Urinary bladder (tissue), 3 donors: ENCODE measurements at regions not wholly inside any gene's neighbourhood (a gene's known extent, or its start where the extent isn't known, plus 50 kb on each side); places are given as distances from the start of the nearest gene placed in this dataset.

Experiments
- DNase-seq: peaks from one replicate; pipeline ENCODE4 v3.0.0-alpha.2; 2015; ENCODE audit errors: extremely low spot score
- H3K27ac ChIP-seq: one replicate; pipeline ENCODE4 v1.5.1; 2013; ENCODE audit warnings: low read depth, mild to moderate bottlenecking, moderate library complexity
- H3K36me3 ChIP-seq: one replicate; pipeline ENCODE4 v1.6.1; 2013; ENCODE audit warnings: mild to moderate bottlenecking, moderate library complexity; ENCODE audit not compliant: insufficient read depth
- H3K4me1 ChIP-seq: one replicate; pipeline ENCODE4 v1.6.1; 2013; ENCODE audit warnings: mild to moderate bottlenecking, moderate library complexity; ENCODE audit not compliant: insufficient read depth
- H3K4me3 ChIP-seq: one replicate; pipeline ENCODE4 v1.5.1; 2013; ENCODE audit warnings: low read depth, low read length
- WGBS: extraction: QIAGEN DNeasy Blood & Tissue Kit; methylation state at CpG from one replicate; pipeline ENCODE4 v1.1.7; 2013; 5-methylcytosine and 5-hydroxymethylcytosine counted together
- donor health status: healthy with polysubstance abuse.
- donor health status: healthy.

DNA sequence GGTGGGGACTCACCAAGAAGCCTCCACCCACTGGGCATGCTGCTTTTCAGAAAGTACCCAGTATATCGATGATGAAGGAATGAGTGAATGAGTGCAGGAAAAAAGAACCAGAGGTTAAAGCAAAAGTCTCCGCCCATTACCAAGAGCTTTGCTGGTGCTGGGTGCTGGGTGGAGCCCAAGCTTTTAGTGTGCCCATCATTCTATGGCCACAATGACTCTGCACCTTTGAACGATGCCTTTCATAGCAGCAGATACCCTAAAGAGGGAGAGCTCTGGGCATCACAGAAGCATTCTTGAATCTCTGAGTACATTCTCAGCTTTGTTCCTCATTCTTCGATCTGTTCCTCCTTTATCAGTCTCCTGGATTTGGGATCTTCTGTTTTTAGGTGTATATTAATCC lies 450.7 kb upstream of the CCL2 start:
- Histone ChIP-seq H3K27ac (no peak overlapping the region), H3K4me1 (no peaks in the 10 kb centered on the region), H3K36me3 (no peaks in the 10 kb centered on the region), H3K4me3 (no peak overlapping the region)
- 80% methylated on average over 4 of the region's 4 CpGs for WGBS
- DNase-seq = no peak

DNA sequence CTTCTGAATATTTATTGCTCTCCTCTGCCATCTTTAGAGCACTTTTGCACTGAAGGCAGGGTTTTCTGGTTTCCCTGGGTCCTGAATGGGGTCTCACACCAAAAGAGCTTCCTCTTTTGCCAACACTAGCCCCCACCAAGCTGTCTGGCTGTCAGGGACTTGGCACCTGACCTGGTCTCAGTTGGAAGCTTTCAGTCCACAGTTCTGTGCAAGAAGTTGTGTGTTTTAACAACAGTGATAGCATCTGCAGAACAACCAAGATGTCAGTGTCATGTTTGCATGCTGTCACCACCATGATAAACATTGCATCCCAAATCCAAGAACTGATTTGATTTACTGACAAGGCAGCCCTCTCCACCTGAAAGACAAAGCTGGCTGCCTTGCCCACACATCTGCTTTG lies 448.5 kb upstream of the CCL2 start:
- no peak overlapping the region for H3K27ac ChIP-seq
- no peaks in the 10 kb centered on the region for H3K36me3 ChIP-seq
- H3K4me3 ChIP-seq = no peak overlapping the region
- no peaks in the 10 kb centered on the region for H3K4me1 ChIP-seq
- DNase-seq = no peak

DNA sequence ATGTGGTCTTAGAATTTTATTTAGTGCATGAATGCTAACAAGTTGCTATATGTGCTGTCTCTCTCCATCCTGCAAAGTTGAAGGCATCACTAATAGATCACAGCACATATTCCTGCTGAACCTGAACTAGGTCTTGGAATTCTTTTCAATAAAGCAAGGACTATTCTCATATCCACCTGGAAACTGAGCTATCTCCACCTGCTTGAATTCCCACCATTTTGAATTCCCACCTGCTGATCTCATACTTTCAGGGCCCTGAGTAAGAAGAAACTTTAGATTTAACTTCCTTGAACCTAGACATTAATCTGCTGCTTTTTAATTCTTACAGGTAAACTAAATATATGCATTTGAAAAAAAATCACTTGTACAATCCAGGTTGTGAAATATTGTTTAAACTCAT lies 445.3 kb upstream of the CCL2 start:
- DNase-seq = no peak
- H3K4me3 ChIP-seq = no peak overlapping the region
- no peak overlapping the region for H3K27ac ChIP-seq
- H3K36me3 ChIP-seq = no peaks in the 10 kb centered on the region
- H3K4me1 ChIP-seq = no peaks in the 10 kb centered on the region

DNA sequence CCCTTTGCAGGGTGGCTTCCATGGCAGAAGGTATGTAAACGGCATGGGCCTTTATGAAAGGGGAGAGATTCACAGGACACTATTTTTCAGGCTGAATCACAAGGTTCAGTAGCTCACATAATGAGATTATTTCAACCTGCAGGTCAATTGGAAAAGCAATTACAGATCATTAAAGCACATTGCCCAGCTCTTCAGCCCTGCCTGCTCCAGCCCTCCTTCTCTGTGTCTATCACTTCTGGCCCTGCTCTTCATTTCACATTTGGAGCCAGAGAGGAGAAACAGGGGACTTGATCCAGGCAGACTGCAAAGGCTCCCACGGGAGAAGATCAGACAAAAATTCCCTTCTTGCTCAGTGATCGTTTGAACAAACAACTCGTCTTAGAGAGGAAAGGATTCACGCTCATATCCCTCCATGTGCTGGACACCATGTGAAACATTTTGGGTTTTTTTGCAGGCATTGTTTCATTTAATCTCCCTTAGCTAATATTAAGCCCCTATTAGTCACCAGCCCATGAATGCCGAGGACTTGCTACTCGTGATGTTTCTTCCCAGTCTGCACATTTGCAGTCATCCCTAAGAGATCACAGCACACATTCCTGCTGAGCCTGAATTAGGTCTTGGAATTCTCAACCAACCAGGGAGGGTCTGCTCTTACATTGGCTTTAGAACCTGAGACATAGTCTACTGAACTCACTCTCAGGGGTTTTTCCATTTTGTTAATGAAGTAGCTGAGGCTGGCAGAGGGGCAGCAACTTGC lies 443.9 kb upstream of the CCL2 start:
- H3K36me3 ChIP-seq = no peaks in the 10 kb centered on the region
- no peaks in the 10 kb centered on the region for H3K4me1 ChIP-seq
- no peak overlapping the region for H3K4me3 ChIP-seq
- 43% methylated on average over 7 of the region's 7 CpGs for WGBS
- DNase-seq = no peak
- no peak overlapping the region for H3K27ac ChIP-seq

DNA sequence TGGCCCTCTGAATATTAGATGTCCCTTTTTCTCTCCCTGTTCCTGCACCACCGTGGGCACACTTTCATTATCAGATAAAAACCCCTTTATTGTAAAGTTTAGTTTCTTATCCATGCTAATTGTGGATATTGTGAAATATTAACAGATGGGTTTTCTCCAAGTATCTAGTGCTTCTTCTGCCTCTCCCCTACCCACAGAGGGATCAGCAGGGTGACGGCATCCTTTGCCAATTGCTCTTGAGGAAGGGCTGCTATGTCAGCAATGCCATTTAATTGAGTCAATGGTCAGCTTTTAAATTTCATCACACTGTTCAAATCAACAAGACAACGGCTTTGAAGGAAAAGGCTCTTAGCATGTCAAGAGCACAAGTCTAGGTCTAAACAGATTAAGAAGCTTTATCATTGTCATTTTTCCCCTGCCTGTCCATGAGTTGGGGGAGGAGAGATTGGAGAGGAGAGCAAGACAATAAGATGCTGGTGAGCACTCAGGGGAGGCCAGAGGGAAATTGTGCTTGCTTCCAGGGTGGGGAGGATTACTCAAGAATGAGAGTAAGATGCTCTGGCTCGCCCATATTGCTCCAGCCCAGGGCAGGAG lies 443.0 kb upstream of the CCL2 start:
- H3K4me1 ChIP-seq = no peaks in the 10 kb centered on the region
- DNase-seq = no peak
- no peak overlapping the region for H3K27ac ChIP-seq
- H3K4me3 ChIP-seq = no peak overlapping the region
- 48% methylated on average over 4 of the region's 4 CpGs for WGBS
- H3K36me3 ChIP-seq = no peaks in the 10 kb centered on the region

DNA sequence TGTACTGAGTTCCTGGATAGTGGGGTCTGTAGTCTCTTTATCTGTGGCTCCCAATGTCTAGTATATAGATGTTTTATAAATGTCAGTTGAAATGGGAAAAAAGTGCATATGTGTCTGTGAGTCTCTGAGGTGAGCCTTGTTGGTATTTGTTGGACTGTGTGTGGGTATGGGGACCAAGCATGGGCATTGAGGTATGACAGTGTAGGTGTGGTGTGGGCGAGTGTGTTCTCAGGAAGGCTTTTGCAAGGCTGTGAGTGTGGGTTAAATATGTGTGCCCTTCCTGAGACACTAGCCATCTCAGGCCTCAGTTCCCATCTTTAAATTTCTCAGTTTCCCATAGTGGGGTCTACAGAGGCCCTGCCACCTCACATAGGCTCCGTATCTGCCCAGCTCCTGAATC lies 440.2 kb upstream of the CCL2 start:
- no peak overlapping the region for H3K4me3 ChIP-seq
- 69% methylated on average over 2 of the region's 2 CpGs for WGBS

DNA sequence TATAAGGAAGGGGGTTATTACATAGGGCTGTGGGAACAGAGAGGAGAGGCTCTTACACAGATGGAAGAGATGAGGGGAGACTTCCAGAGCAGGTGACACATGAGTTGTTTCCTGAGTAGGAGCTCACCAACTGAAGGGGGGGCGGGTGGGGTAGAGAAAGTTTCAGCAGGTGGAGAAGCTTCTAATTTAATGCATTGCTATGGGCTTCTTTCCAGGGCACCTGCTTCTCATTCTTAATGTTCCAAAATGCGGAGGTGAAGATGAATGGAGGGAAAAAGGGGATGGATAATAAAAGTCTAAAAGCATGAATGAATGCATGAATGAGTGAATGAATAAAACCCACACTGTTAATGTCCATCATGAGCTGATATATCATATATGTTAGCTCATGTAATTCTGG lies 439.0 kb upstream of the CCL2 start:
- Histone ChIP-seq H3K4me3 (no peak overlapping the region), H3K36me3 (no peaks in the 10 kb centered on the region), H3K4me1 (no peaks in the 10 kb centered on the region), H3K27ac (no peak overlapping the region)
- WGBS = 64% methylated on average over 2 of the region's 2 CpGs
- no peak for DNase-seq

More for the DNA sequence above, 440.2 kb upstream of the CCL2 start:
- Histone ChIP-seq H3K36me3 (no peaks in the 10 kb centered on the region), H3K27ac (no peak overlapping the region), H3K4me1 (no peaks in the 10 kb centered on the region)
- DNase-seq = no peak

DNA sequence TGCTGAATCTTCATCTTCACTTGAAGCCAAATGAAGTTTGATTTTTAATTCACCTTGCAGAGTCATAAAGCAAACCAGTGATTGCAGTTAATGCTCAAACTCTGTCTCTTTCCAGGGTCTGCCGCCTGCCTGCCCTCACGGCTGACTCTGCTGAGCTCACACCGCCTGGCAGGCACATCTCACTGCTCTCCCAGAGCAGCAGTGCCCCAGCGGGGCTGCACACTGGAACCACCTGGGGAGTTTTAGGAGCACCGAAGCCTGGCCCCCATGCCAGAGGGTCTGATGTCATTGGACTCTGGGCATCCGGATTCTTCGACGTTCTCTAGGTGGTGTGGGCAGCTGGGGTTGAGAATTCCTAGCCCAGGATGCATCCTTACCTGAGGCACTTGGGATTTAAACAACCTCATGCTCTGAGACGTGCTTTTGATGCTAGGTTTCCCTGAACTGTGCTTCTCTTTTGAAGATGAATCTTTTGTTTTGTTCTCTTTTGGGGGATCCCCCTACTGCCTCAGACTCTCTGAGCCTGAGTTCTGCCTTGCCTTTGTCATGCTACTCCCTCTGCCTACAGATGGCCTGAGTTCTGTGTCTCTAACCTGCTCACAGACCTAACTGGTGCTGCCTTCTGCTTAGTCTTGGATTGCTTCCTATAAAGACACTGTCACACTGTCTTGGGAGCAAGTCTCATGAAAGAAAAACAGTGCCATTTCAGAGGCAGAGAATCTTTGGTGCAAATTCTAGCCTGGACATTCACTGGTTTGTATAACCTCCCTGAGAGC lies 438.1 kb upstream of the CCL2 start:
- no peak overlapping the region for H3K27ac ChIP-seq
- no peaks in the 10 kb centered on the region for H3K36me3 ChIP-seq
- H3K4me1 ChIP-seq = no peaks in the 10 kb centered on the region
- no peak for DNase-seq
- no peak overlapping the region for H3K4me3 ChIP-seq
- WGBS = 60% methylated on average over 9 of the region's 9 CpGs

DNA sequence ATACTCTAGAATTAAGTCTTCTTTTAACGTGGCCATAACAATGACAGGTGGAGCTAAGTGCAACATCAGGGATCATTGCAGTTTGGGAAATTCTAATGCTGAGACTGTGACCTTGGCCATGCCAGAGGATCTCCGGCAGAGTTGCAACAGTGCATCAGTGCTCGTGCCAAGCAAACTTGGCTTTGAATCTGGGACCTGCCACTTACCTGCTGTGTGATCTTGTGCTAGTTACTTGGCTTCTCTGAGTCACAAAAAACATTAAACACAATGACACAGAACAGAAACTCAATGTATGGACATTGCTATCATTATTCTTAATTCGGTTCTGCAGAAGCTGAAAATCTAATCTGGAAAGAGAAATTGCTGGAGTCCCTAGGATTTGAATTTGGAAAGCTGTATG lies 435.5 kb upstream of the CCL2 start:
- Histone ChIP-seq H3K4me1 (no peaks in the 10 kb centered on the region), H3K27ac (no peak overlapping the region), H3K4me3 (no peak overlapping the region), H3K36me3 (no peaks in the 10 kb centered on the region)
- DNase-seq = no peak
- WGBS = 77% methylated on average over 4 of the region's 4 CpGs

DNA sequence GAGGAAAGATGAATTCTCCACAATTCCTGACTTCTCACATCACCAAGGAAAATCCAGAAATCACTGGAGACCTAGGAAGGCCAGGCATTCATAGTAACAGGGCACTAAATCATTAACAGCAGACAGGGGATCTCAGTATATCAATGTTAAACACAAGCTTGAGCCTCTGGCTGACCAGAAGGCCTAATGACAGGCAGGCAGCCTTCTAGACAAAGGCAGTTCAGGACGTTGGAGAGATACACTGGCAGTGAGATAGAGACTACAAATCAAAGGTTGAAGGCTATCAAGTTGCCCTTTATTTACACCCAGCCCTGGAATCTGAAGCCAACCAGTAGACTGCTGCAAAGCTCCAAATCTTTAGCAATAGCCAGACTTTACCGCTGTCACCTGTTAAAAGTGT lies 422.8 kb upstream of the CCL2 start:
- Histone ChIP-seq H3K36me3 (no peaks in the 10 kb centered on the region), H3K4me3 (no peak overlapping the region), H3K4me1 (no peaks in the 10 kb centered on the region), H3K27ac (no peak overlapping the region)
- no peak for DNase-seq
- WGBS = 24% methylated on average over 2 of the region's 2 CpGs

DNA sequence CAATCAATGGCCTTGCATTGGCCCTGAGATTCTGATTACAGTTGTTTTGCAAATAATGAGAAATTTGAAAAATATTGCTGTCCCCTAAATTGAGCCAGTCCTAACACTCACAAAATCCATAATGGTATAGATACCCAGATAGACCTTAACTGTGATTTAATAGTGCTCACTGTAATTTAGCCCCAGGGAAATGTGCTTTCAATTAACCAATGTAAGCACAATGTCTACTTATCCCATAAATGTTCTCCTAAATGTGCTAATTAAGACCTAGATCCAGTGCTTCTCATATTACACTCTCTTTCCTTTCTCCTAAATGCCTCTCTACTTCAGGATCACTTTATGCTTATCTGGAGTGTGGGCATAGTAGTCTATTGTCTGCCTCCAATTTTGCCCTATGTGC lies 417.8 kb upstream of the CCL2 start:
- H3K36me3 ChIP-seq = no peaks in the 10 kb centered on the region
- no peak for DNase-seq
- H3K27ac ChIP-seq = no peak overlapping the region
- H3K4me3 ChIP-seq = no peak overlapping the region
- no peaks in the 10 kb centered on the region for H3K4me1 ChIP-seq

DNA sequence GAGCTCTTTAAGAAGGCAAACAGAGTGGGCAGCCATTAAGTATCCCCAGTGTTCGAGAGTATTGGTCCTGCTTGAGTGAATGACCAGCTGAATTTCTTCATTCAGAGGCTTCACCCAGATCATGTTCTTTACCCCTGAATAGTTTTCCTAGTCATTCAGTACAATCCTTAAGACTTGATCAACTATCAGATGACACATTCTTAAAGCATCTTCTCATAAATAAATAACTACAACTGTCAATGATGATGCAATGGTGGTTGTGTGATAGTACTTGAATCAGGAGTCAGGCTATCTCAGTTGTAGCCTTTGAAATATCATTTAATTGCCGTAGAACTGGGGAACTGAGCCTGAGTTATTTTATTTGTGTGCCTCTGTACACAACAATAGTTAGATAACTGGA lies 416.8 kb upstream of the CCL2 start:
- DNase-seq = no peak
- Histone ChIP-seq H3K4me1 (no peaks in the 10 kb centered on the region), H3K27ac (no peak overlapping the region), H3K4me3 (no peak overlapping the region), H3K36me3 (no peaks in the 10 kb centered on the region)
- WGBS = 65% methylated on average over 2 of the region's 2 CpGs

DNA sequence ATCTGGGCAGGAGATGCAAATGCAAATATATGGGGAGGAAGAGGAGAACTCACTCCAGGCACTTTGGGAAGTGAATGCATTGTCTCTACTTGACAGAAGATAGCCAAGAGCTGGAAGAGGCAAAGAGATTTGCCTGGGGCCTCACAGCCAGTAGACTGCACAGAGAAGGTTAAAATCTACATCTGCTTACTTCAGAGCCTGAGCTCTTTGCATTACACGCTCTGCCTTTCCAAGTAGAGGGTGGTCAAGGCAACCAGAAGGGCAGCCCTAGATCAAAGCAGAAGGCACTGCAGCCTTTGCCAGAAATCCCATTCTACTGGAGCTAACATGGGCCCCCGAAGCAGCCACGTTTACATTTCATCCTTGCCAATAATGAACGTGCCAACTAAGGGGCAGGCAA lies 407.2 kb upstream of the CCL2 start:
- no peaks in the 10 kb centered on the region for H3K4me1 ChIP-seq
- DNase-seq = no peak
- H3K27ac ChIP-seq = no peak overlapping the region
- H3K4me3 ChIP-seq = no peak overlapping the region
- no peaks in the 10 kb centered on the region for H3K36me3 ChIP-seq
- 53% methylated on average over 4 of the region's 4 CpGs for WGBS

DNA sequence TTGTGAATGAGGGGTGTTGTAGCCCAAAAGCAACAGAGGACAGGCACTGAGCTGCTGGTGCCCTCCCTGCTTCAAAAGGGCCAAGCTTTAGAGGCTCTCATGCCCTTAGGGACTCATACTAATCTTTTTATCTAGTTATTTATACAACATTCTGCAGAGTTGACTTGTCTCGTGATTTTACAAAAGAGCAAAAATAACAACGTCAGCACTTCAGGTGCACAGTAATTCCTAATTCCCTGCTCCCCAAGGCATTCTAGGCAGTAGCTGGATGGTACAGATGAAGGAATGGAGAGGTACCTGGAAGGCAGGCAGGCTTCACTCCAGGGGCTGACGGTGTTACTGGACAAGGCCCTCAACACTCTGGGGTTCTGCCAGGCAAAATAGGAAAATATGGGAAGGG lies 406.7 kb upstream of the CCL2 start:
- no peak for DNase-seq
- WGBS = 41% methylated on average over 3 of the region's 3 CpGs
- no peaks in the 10 kb centered on the region for H3K36me3 ChIP-seq

More for the DNA sequence above, 406.7 kb upstream of the CCL2 start:
- no peaks in the 10 kb centered on the region for H3K4me1 ChIP-seq
- H3K27ac ChIP-seq = no peak overlapping the region
- H3K4me3 ChIP-seq = no peak overlapping the region
